Muscle layer of colon (tissue), 2 donors: ENCODE measurements at regions not wholly inside any gene's neighbourhood (a gene's known extent, or its start where the extent isn't known, plus 50 kb on each side); places are given as distances from the start of the nearest gene placed in this dataset.

ENCODE experiments used
- H3K27ac ChIP-seq: one replicate; pipeline ENCODE4 v1.7.0; 2013; ENCODE audit warnings: low read depth, mild to moderate bottlenecking, low read length, moderate library complexity
- H3K27me3 ChIP-seq, 2 donors: one replicate each; pipeline ENCODE4 v1.7.0; 2013; ENCODE audit warnings: low read length in 2 of 2, mild to moderate bottlenecking in 2 of 2; ENCODE audit not compliant: insufficient read depth in 2 of 2, control insufficient read depth in 1 of 2
- H3K36me3 ChIP-seq: one replicate; pipeline ENCODE4 v1.7.0; 2013; ENCODE audit warnings: mild to moderate bottlenecking, low read length; ENCODE audit not compliant: insufficient read depth
- H3K4me1 ChIP-seq: one replicate; pipeline ENCODE4 v1.7.0; 2013; ENCODE audit warnings: mild to moderate bottlenecking, low read length; ENCODE audit not compliant: insufficient read depth
- H3K4me3 ChIP-seq, 2 donors: one replicate each; pipeline ENCODE4 v1.7.0; 2013; ENCODE audit warnings: low read length in 2 of 2, low read depth in 1 of 2, mild to moderate bottlenecking in 1 of 2, moderate library complexity in 1 of 2
- H3K9ac ChIP-seq: one replicate; pipeline ENCODE4 v1.7.0; 2013; ENCODE audit warnings: low read length
- H3K9me3 ChIP-seq: one replicate; pipeline ENCODE4 v1.7.0; 2013; ENCODE audit warnings: mild to moderate bottlenecking, low read length
- donor health status: abdominal sarcoma.
- donor health status: Adenocarcinoma of cecum.

- Histone ChIP-seq H3K36me3 (no peaks in the 10 kb centered on the region), H3K4me1 (no peaks in the 10 kb centered on the region), H3K27me3 (no peaks in the 10 kb centered on the region), H3K27ac (no peak overlapping the region), H3K9ac (no peak overlapping the region), H3K9me3 (no peaks in the 10 kb centered on the region), H3K4me3 (no peak overlapping the region)
Measured at GRCh38 chr1:73056826-73057225, 774.5 kb upstream of the NEGR1 start.

- Histone ChIP-seq H3K27ac (no peak overlapping the region), H3K4me3 (no peak overlapping the region), H3K27me3 (no peaks in the 10 kb centered on the region), H3K9me3 (no peaks in the 10 kb centered on the region), H3K9ac (no peak overlapping the region), H3K36me3 (no peaks in the 10 kb centered on the region), H3K4me1 (peaks cover 10% of the 10 kb centered on the region)
Measured at GRCh38 chr1:73044241-73045036, 762.1 kb upstream of the NEGR1 start.

GRCh38 chr1:73042403-73042802, 760.1 kb upstream of the NEGR1 start:
- Histone ChIP-seq H3K27ac (no peak overlapping the region), H3K4me3 (no peak overlapping the region), H3K9me3 (no peaks in the 10 kb centered on the region), H3K4me1 (peaks cover 10% of the 10 kb centered on the region), H3K27me3 (no peaks in the 10 kb centered on the region), H3K36me3 (no peaks in the 10 kb centered on the region), H3K9ac (no peak overlapping the region)

GRCh38 chr1:73040811-73041210, 758.5 kb upstream of the NEGR1 start:
- Histone ChIP-seq H3K4me1 (peaks cover 10% of the 10 kb centered on the region), H3K9ac (no peak overlapping the region), H3K4me3 (no peak overlapping the region)

GRCh38 chr1:73034271-73034670, 751.9 kb upstream of the NEGR1 start:
- Histone ChIP-seq H3K27me3 (no peaks in the 10 kb centered on the region), H3K4me1 (no peaks in the 10 kb centered on the region), H3K36me3 (no peaks in the 10 kb centered on the region), H3K9ac (no peak overlapping the region), H3K9me3 (no peaks in the 10 kb centered on the region), H3K27ac (no peak overlapping the region), H3K4me3 (no peak overlapping the region)

More at GRCh38 chr1:73040811-73041210, 758.5 kb upstream of the NEGR1 start:
- Histone ChIP-seq H3K27ac (no peak overlapping the region), H3K27me3 (no peaks in the 10 kb centered on the region), H3K36me3 (no peaks in the 10 kb centered on the region), H3K9me3 (no peaks in the 10 kb centered on the region)

GRCh38 chr1:73033640-73034039, 751.3 kb upstream of the NEGR1 start:
- Histone ChIP-seq H3K27ac (no peak overlapping the region), H3K27me3 (no peaks in the 10 kb centered on the region), H3K9ac (no peak overlapping the region), H3K36me3 (no peaks in the 10 kb centered on the region), H3K4me3 (no peak overlapping the region), H3K9me3 (no peaks in the 10 kb centered on the region), H3K4me1 (no peaks in the 10 kb centered on the region)

GRCh38 chr1:73029571-73029970, 747.2 kb upstream of the NEGR1 start:
- Histone ChIP-seq H3K9ac (no peak overlapping the region), H3K4me3 (no peak overlapping the region), H3K27me3 (no peaks in the 10 kb centered on the region), H3K27ac (no peak overlapping the region), H3K9me3 (no peaks in the 10 kb centered on the region), H3K4me1 (no peaks in the 10 kb centered on the region), H3K36me3 (no peaks in the 10 kb centered on the region)

- no peak overlapping the region for H3K4me3 ChIP-seq
- no peaks in the 10 kb centered on the region for H3K36me3 ChIP-seq
- H3K27me3 ChIP-seq: no peaks in the 10 kb centered on the region
- no peak overlapping the region for H3K27ac ChIP-seq
- no peaks in the 10 kb centered on the region for H3K4me1 ChIP-seq
- no peak overlapping the region for H3K9ac ChIP-seq
- no peaks in the 10 kb centered on the region for H3K9me3 ChIP-seq
Measured at GRCh38 chr1:73026114-73026513, 743.8 kb upstream of the NEGR1 start.

GRCh38 chr1:73009938-73010337, 727.6 kb upstream of the NEGR1 start:
- Histone ChIP-seq H3K4me3 (no peak overlapping the region), H3K4me1 (no peaks in the 10 kb centered on the region), H3K9me3 (no peaks in the 10 kb centered on the region), H3K9ac (no peak overlapping the region), H3K36me3 (no peaks in the 10 kb centered on the region), H3K27ac (no peak overlapping the region), H3K27me3 (no peaks in the 10 kb centered on the region)

GRCh38 chr1:73009311-73009710, 727.0 kb upstream of the NEGR1 start:
- Histone ChIP-seq H3K4me1 (no peaks in the 10 kb centered on the region), H3K36me3 (no peaks in the 10 kb centered on the region), H3K27ac (no peak overlapping the region), H3K4me3 (no peak overlapping the region), H3K27me3 (no peaks in the 10 kb centered on the region), H3K9me3 (no peaks in the 10 kb centered on the region), H3K9ac (no peak overlapping the region)

- no peaks in the 10 kb centered on the region for H3K4me1 ChIP-seq
- H3K36me3 ChIP-seq: no peaks in the 10 kb centered on the region
- no peak overlapping the region for H3K9ac ChIP-seq
- no peaks in the 10 kb centered on the region for H3K9me3 ChIP-seq
- H3K27ac ChIP-seq: no peak overlapping the region
- H3K27me3 ChIP-seq: no peaks in the 10 kb centered on the region
- H3K4me3 ChIP-seq: no peak overlapping the region
Measured at GRCh38 chr1:72997624-72998023, 715.3 kb upstream of the NEGR1 start.

- no peaks in the 10 kb centered on the region for H3K36me3 ChIP-seq
- no peaks in the 10 kb centered on the region for H3K27me3 ChIP-seq
- no peaks in the 10 kb centered on the region for H3K4me1 ChIP-seq
- no peak overlapping the region for H3K4me3 ChIP-seq
- no peak overlapping the region for H3K27ac ChIP-seq
- H3K9ac ChIP-seq: no peak overlapping the region
- H3K9me3 ChIP-seq: no peaks in the 10 kb centered on the region
Measured at GRCh38 chr1:72997041-72997440, 714.7 kb upstream of the NEGR1 start.
